H1 (cell line): ENCODE measurements at regions not wholly inside any gene's neighbourhood (a gene's known extent, or its start where the extent isn't known, plus 50 kb on each side); places are given as distances from the start of the nearest gene placed in this dataset.

Experiments used
- CTCF ChIA-PET: fragments of 300-600 bp; sonication (Branson Sonifier 250); formaldehyde crosslinking; loops from one replicate; lab custom pipeline; 2021; ENCODE audit not compliant: partially characterized antibody; lab: Charles Lee
- POLR2A ChIA-PET: fragments of 300-600 bp; sonication (Branson Sonifier 250); formaldehyde crosslinking; loops from one replicate; lab custom pipeline; 2021; ENCODE audit warnings: inconsistent platforms; ENCODE audit not compliant: partially characterized antibody; lab: Charles Lee
- DNase-seq, 2 experiments: peaks; one replicate each; pipeline versions ENCODE4 v3.0.0 to v3.0.0-alpha.2; 2010 to 2022; ENCODE audit warnings: low spot score in 2 of 2, low read depth in 1 of 2, mixed read lengths in 1 of 2
- FAIRE-seq: peaks from 2 replicates; lab custom pipeline; 2011; peaks lifted over from hg19 to GRCh38; lab: Jason Lieb, UNC
- H2AFZ ChIP-seq: 2 replicates; pipeline ENCODE4 v1.8.1; 2012; ENCODE audit warnings: low read length, inconsistent platforms
- H2AK5ac ChIP-seq: 2 replicates; pipeline ENCODE4 v1.6.1; 2013; ENCODE audit warnings: low read depth, low read length
- H2BK120ac ChIP-seq: replicated peaks from 2 replicates; pipeline ENCODE3; 2013; ENCODE audit warnings: low read depth, low read length, inconsistent platforms
- H2BK12ac ChIP-seq: 2 replicates; pipeline ENCODE4 v1.6.1; 2013; ENCODE audit warnings: low read depth, low read length
- H2BK15ac ChIP-seq: 2 replicates; pipeline ENCODE4 v1.6.1; 2013; ENCODE audit warnings: low read length
- H2BK20ac ChIP-seq: 2 replicates; pipeline ENCODE4 v1.6.1; 2013; ENCODE audit warnings: low read length
- H2BK5ac ChIP-seq: 2 replicates; pipeline ENCODE4 v1.6.1; 2013; ENCODE audit warnings: low read depth, low read length
- H3K14ac ChIP-seq: 2 replicates; pipeline ENCODE4 v1.6.1; 2013; ENCODE audit warnings: inconsistent platforms; ENCODE audit not compliant: insufficient read length
- H3K18ac ChIP-seq: 2 replicates; pipeline ENCODE4 v1.6.1; 2013; ENCODE audit warnings: low read length; ENCODE audit errors: extremely low read depth
- H3K23ac ChIP-seq: 2 replicates; pipeline ENCODE4 v1.6.1; 2013; ENCODE audit warnings: inconsistent platforms; ENCODE audit not compliant: insufficient read length
- H3K23me2 ChIP-seq: 2 replicates; pipeline ENCODE4 v1.6.1; 2013; ENCODE audit warnings: low read depth, low read length
- H3K27ac ChIP-seq: 2 replicates; pipeline ENCODE4 v1.6.1; 2011; ENCODE audit warnings: low read depth, low read length, inconsistent platforms
- H3K27me3 ChIP-seq, 4 experiments: replicated peaks in 1 of 4; 1 replicate in 1 of 4; 2 replicates in 3 of 4; pipeline versions ENCODE4 v1.6.1 to v1.8.1; 2011 to 2013; ENCODE audit warnings: low read length in 3 of 4, mild to moderate bottlenecking in 3 of 4, inconsistent platforms in 2 of 4, mixed read lengths in 2 of 4, moderate library complexity in 1 of 4; ENCODE audit not compliant: control insufficient read depth in 3 of 4, insufficient read depth in 3 of 4; ENCODE audit errors: extremely low read depth in 1 of 4
- H3K36me3 ChIP-seq, 4 experiments: 2 replicates each; pipeline versions ENCODE4 v1.6.1 to v1.8.1; 2011 to 2013; ENCODE audit warnings: mild to moderate bottlenecking in 4 of 4, low read length in 3 of 4, moderate library complexity in 2 of 4, control low read depth in 1 of 4, inconsistent platforms in 1 of 4; ENCODE audit not compliant: insufficient read depth in 4 of 4, control insufficient read depth in 2 of 4
- H3K4ac ChIP-seq: replicated peaks from 2 replicates; pipeline ENCODE3; 2013; ENCODE audit warnings: low read length, low read depth, mixed read lengths, inconsistent platforms; ENCODE audit not compliant: insufficient read length
- H3K4me1 ChIP-seq, 4 experiments: replicated peaks in 1 of 4; 1 replicate in 1 of 4; 2 replicates in 3 of 4; pipeline versions ENCODE4 v1.6.1 to v1.8.1; 2011 to 2013; ENCODE audit warnings: low read length in 3 of 4, inconsistent platforms in 2 of 4, mixed read lengths in 1 of 4; ENCODE audit not compliant: insufficient read depth in 4 of 4, control insufficient read depth in 3 of 4
- H3K4me2 ChIP-seq, 2 experiments: 2 replicates each; pipeline versions ENCODE4 v1.6.1 to v1.8.1; 2011 to 2013; ENCODE audit warnings: low read depth in 2 of 2, low read length in 2 of 2, control low read depth in 1 of 2, inconsistent platforms in 1 of 2, mild to moderate bottlenecking in 1 of 2; ENCODE audit not compliant: insufficient read depth in 1 of 2
- H3K4me3 ChIP-seq, 4 experiments: fragments of 200-600, 300-600 bp in 1 of 4; sonication (generic), shearing (Covaris generic), sonication (Bioruptor Twin) in 1 of 4; 2 replicates each; pipeline versions ENCODE4 v1.5.1 to v1.8.1; 2011 to 2016; ENCODE audit warnings: low read length in 4 of 4, low read depth in 3 of 4, control low read depth in 2 of 4, inconsistent platforms in 2 of 4, mild to moderate bottlenecking in 2 of 4, mixed read lengths in 1 of 4, moderate library complexity in 1 of 4; ENCODE audit not compliant: insufficient read depth in 2 of 4; ENCODE audit errors: extremely low read depth in 1 of 4
- H3K56ac ChIP-seq: replicated peaks from 2 replicates; pipeline ENCODE3; 2013; ENCODE audit warnings: low read depth, mild to moderate bottlenecking, mixed read lengths, low read length, inconsistent platforms; ENCODE audit not compliant: insufficient read length
- H3K79me1 ChIP-seq: 2 replicates; pipeline ENCODE4 v1.6.1; 2013; ENCODE audit warnings: low read depth, low read length, control low read depth
- H3K79me2 ChIP-seq, 2 experiments: 2 replicates each; pipeline versions ENCODE4 v1.6.1 to v1.8.1; 2012 to 2013; ENCODE audit warnings: low read length in 2 of 2, mild to moderate bottlenecking in 2 of 2, inconsistent platforms in 1 of 2; ENCODE audit not compliant: insufficient read depth in 2 of 2, control insufficient read depth in 1 of 2
- H3K9ac ChIP-seq, 4 experiments: replicated peaks in 1 of 4; 1 replicate in 1 of 4; 2 replicates in 3 of 4; pipeline versions ENCODE4 v1.6.1 to v1.8.1; 2011 to 2013; ENCODE audit warnings: low read depth in 3 of 4, low read length in 3 of 4, control low read depth in 2 of 4, mild to moderate bottlenecking in 2 of 4, moderate library complexity in 2 of 4, inconsistent platforms in 1 of 4; ENCODE audit errors: extremely low read depth in 1 of 4
- H3K9me3 ChIP-seq, 2 experiments: 2 replicates each; pipeline versions ENCODE4 v1.6.1 to v1.8.1; 2012 to 2013; ENCODE audit warnings: mild to moderate bottlenecking in 2 of 2, moderate library complexity in 2 of 2, control low read depth in 1 of 2, inconsistent platforms in 1 of 2, low read depth in 1 of 2, low read length in 1 of 2, mixed read lengths in 1 of 2; ENCODE audit not compliant: insufficient read depth in 2 of 2
- H4K20me1 ChIP-seq, 2 experiments: replicated peaks in 1 of 2; 2 replicates each; pipeline versions ENCODE3 to v1.8.1; 2011 to 2013; ENCODE audit warnings: inconsistent platforms in 2 of 2, low read length in 2 of 2, mild to moderate bottlenecking in 1 of 2; ENCODE audit not compliant: insufficient read depth in 2 of 2, control insufficient read depth in 1 of 2
- H4K5ac ChIP-seq: 2 replicates; pipeline ENCODE4 v1.6.1; 2013; ENCODE audit warnings: low read length, low read depth, mixed read lengths, inconsistent platforms; ENCODE audit not compliant: insufficient read length
- H4K8ac ChIP-seq: 2 replicates; pipeline ENCODE4 v1.8.0; 2013; ENCODE audit warnings: mild to moderate bottlenecking, moderate library complexity, low read length, inconsistent platforms; ENCODE audit not compliant: insufficient read depth; ENCODE audit errors: extremely low read depth
- H4K91ac ChIP-seq: replicated peaks from 2 replicates; pipeline ENCODE3; 2013; ENCODE audit warnings: low read length, mixed read lengths, inconsistent platforms; ENCODE audit not compliant: insufficient read length
- HDAC2 ChIP-seq, 2 experiments: fragments of 300-600 bp in 1 of 2; sonication (generic) in 1 of 2; IDR thresholded peaks; 2 replicates each; pipeline ENCODE4 v1.6.1; 2011 to 2012; ENCODE audit warnings: low read depth in 2 of 2, low read length in 2 of 2, mild to moderate bottlenecking in 2 of 2, moderate library complexity in 2 of 2, borderline replicate concordance in 1 of 2, inconsistent platforms in 1 of 2
- KDM1A ChIP-seq: fragments of 200-600, 300-600 bp; sonication (generic); IDR thresholded peaks from 2 replicates; pipeline ENCODE4 v1.7.1; 2016; ENCODE audit warnings: mild to moderate bottlenecking, low read length, borderline replicate concordance
- KDM5A ChIP-seq: fragments of 200-600 bp; IDR thresholded peaks from 2 replicates; pipeline ENCODE4 v1.7.1; 2012; ENCODE audit warnings: mild to moderate bottlenecking, low read length, inconsistent platforms, mixed read lengths
- SIN3A ChIP-seq, 2 experiments: IDR thresholded peaks in 1 of 2; conservative IDR thresholded peaks in 1 of 2; 2 replicates each; pipeline ENCODE4 v1.6.1; 2011 to 2012; ENCODE audit warnings: low read length in 2 of 2, improper control_type of control experiment in 1 of 2, low read depth in 1 of 2, mild to moderate bottlenecking in 1 of 2
- USF2 ChIP-seq: IDR thresholded peaks from 2 replicates; pipeline ENCODE4 v1.6.1; 2011; ENCODE audit warnings: low read length, improper control_type of control experiment
- WGBS, 2 experiments: shearing (Covaris generic) in 1 of 2; methylation state at CpG; one replicate each; pipeline versions ENCODE4 v1.1.6 to v1.1.7; 2013 to 2015; ENCODE audit warnings: low lambda C conversion rate in 2 of 2, mixed read lengths in 2 of 2, inconsistent platforms in 1 of 2, low coverage in 1 of 2, missing lambda C conversion rate in 1 of 2; ENCODE audit not compliant: insufficient replicate concordance in 2 of 2, insufficient coverage in 1 of 2, insufficient read length in 1 of 2; ENCODE audit errors: extremely low coverage in 1 of 2, missing lambda C conversion rate in 1 of 2; 5-methylcytosine and 5-hydroxymethylcytosine counted together

- no peak overlapping the region for H3K27ac ChIP-seq
- no peaks in the 10 kb centered on the region for H4K20me1 ChIP-seq
- H3K79me2 ChIP-seq = no peaks in the 10 kb centered on the region
- no peak overlapping the region for H2BK5ac ChIP-seq
- no peak overlapping the region for H3K18ac ChIP-seq
- no peak overlapping the region for H3K56ac ChIP-seq
- H4K5ac ChIP-seq = no peak overlapping the region
- H3K4ac ChIP-seq = no peak overlapping the region
- H3K4me3 ChIP-seq = no peak overlapping the region
- WGBS, 2 experiments = 91% methylated on average over 4 of the region's 4 CpGs; no CpG with 5 or more reads in 1 of the 2 experiments
- no peak overlapping the region for H4K8ac ChIP-seq
- no peak overlapping the region for H2BK120ac ChIP-seq
- no peak overlapping the region for H3K14ac ChIP-seq
- no peaks in the 10 kb centered on the region for H3K36me3 ChIP-seq
- H3K4me2 ChIP-seq = no peak overlapping the region
- H3K79me1 ChIP-seq = no peaks in the 10 kb centered on the region
- FAIRE-seq = no peak
- ChIA-PET POLR2A (no interaction called here), CTCF (interaction anchor here (0.6 to 2.1 kb wide), 3 partner anchors 177 to 329 kb away, joined by 3 to 6 read pairs (median 3); no protein-coding TSS in a partner anchor)
- no peaks in the 10 kb centered on the region; the same call in 1 of the 2 replicates for H3K23me2 ChIP-seq
- H2AK5ac ChIP-seq = no peak overlapping the region
- no peak overlapping the region for H2BK12ac ChIP-seq
- no peak for DNase-seq
- no peak overlapping the region for H2AFZ ChIP-seq
- no peak overlapping the region for H3K9ac ChIP-seq
- no peaks in the 10 kb centered on the region for H3K27me3 ChIP-seq
- no peaks in the 10 kb centered on the region for H3K4me1 ChIP-seq
- H3K9me3 ChIP-seq = no peaks in the 10 kb centered on the region
- no peak overlapping the region for H2BK20ac ChIP-seq
- H4K91ac ChIP-seq = no peak overlapping the region
- H2BK15ac ChIP-seq = no peak overlapping the region
- no peak overlapping the region for H3K23ac ChIP-seq
- TF ChIP-seq KDM5A (no peak), USF2 (no peak), SIN3A (conservative IDR thresholded peaks at IDR 0.05 in 1 of 2, IDR thresholded peaks at IDR 0.05 in 1 of 2; ENCODE audit: low read depth in 1 of 2, low read length in 2 of 2) (no peak), KDM1A (no peak), HDAC2 (IDR thresholded peaks at IDR 0.05; ENCODE audit: borderline replicate concordance in 1 of 2, low read depth in 2 of 2, low read length in 2 of 2) (no peak)
Measured at GRCh38 chr3:64815789-64816188, 128.0 kb upstream of the ADAMTS9 start.
